Loucy (cell line): ENCODE measurements at regions not wholly inside any gene's neighbourhood (a gene's known extent, or its start where the extent isn't known, plus 50 kb on each side); places are given as distances from the start of the nearest gene placed in this dataset.

Experiments
- H2AFZ ChIP-seq: fragments of 200-600 bp; sonication (generic); 2 replicates; pipeline ENCODE4 v1.6.0; 2016; ENCODE audit warnings: antibody characterized with exemption, mild to moderate bottlenecking, low read length, moderate library complexity
- H3F3A ChIP-seq: fragments of 200-600 bp; 2 replicates; pipeline ENCODE4 v1.6.0; 2016; ENCODE audit warnings: antibody characterized with exemption, low read depth, mild to moderate bottlenecking
- H3K27me3 ChIP-seq: fragments of 200-600 bp; sonication (generic); 2 replicates; pipeline ENCODE4 v1.6.1; 2014; ENCODE audit warnings: low read length, mild to moderate bottlenecking; ENCODE audit not compliant: insufficient read depth, poor library complexity, severe bottlenecking
- H3K36me3 ChIP-seq: fragments of 200-600 bp; sonication (generic); 2 replicates; pipeline ENCODE4 v1.6.1; 2016; ENCODE audit warnings: low read length; ENCODE audit not compliant: insufficient read depth
- H3K4me1 ChIP-seq: fragments of 200-600 bp; sonication (generic); 2 replicates; pipeline ENCODE4 v1.5.1; 2014; ENCODE audit warnings: low read length, mild to moderate bottlenecking; ENCODE audit not compliant: insufficient read depth, poor library complexity, severe bottlenecking
- H3K4me2 ChIP-seq: fragments of 200-600 bp; sonication (generic); 2 replicates; pipeline ENCODE4 v1.6.0; 2014; ENCODE audit warnings: antibody characterized with exemption, low read length, low read depth, mild to moderate bottlenecking; ENCODE audit not compliant: poor library complexity, severe bottlenecking
- H3K4me3 ChIP-seq: fragments of 200-600 bp; sonication (generic); 2 replicates; pipeline ENCODE4 v1.5.1; 2014; ENCODE audit warnings: low read length, mild to moderate bottlenecking, mixed read lengths; ENCODE audit not compliant: poor library complexity, severe bottlenecking
- H3K79me2 ChIP-seq: fragments of 200-600 bp; sonication (generic); 2 replicates; pipeline ENCODE4 v1.6.1; 2014; ENCODE audit warnings: low read length; ENCODE audit not compliant: insufficient read depth
- H3K9ac ChIP-seq: fragments of 200-600 bp; sonication (generic); 2 replicates; pipeline ENCODE4 v1.6.0; 2014; ENCODE audit warnings: mild to moderate bottlenecking, low read depth, low read length, moderate library complexity; ENCODE audit not compliant: poor library complexity, severe bottlenecking
- H3K9me2 ChIP-seq: fragments of 200-600 bp; sonication (generic); replicated peaks from 2 replicates; pipeline ENCODE4 v1.6.1; 2016; ENCODE audit warnings: low read depth, low read length, mixed read lengths
- H3K9me3 ChIP-seq: fragments of 200-600 bp; sonication (generic); 2 replicates; pipeline ENCODE4 v1.6.1; 2014; ENCODE audit warnings: mild to moderate bottlenecking, antibody characterized with exemption, low read length, low read depth; ENCODE audit not compliant: insufficient read depth
- H4K20me1 ChIP-seq: fragments of 200-600 bp; sonication (generic); 2 replicates; pipeline ENCODE4 v1.6.0; 2014; ENCODE audit warnings: antibody characterized with exemption, low read length, mild to moderate bottlenecking; ENCODE audit not compliant: insufficient read depth, poor library complexity, severe bottlenecking
- EZH2phosphoT487 ChIP-seq: fragments of 200-600 bp; IDR thresholded peaks from 2 replicates; pipeline ENCODE4 v1.6.1; 2018; ENCODE audit warnings: antibody characterized with exemption, mild to moderate bottlenecking, moderate library complexity, borderline replicate concordance
- TF ChIP-seq, protein P1 (sequence below): fragments of 200-600 bp; sonication (generic); conservative IDR thresholded peaks from 2 replicates; pipeline ENCODE4 v1.5.1; 2014; ENCODE audit warnings: mild to moderate bottlenecking, antibody characterized with exemption, low read length

- no peaks in the 10 kb centered on the region for H4K20me1 ChIP-seq
- no peaks in the 10 kb centered on the region; the same call in 1 of the 2 replicates for H3K79me2 ChIP-seq
- TF ChIP-seq EZH2phosphoT487, result no peak
- TF ChIP-seq, protein P1, sequence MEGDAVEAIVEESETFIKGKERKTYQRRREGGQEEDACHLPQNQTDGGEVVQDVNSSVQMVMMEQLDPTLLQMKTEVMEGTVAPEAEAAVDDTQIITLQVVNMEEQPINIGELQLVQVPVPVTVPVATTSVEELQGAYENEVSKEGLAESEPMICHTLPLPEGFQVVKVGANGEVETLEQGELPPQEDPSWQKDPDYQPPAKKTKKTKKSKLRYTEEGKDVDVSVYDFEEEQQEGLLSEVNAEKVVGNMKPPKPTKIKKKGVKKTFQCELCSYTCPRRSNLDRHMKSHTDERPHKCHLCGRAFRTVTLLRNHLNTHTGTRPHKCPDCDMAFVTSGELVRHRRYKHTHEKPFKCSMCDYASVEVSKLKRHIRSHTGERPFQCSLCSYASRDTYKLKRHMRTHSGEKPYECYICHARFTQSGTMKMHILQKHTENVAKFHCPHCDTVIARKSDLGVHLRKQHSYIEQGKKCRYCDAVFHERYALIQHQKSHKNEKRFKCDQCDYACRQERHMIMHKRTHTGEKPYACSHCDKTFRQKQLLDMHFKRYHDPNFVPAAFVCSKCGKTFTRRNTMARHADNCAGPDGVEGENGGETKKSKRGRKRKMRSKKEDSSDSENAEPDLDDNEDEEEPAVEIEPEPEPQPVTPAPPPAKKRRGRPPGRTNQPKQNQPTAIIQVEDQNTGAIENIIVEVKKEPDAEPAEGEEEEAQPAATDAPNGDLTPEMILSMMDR, result no peak
- no peak overlapping the region for H3K4me3 ChIP-seq
- H3K4me2 ChIP-seq, result no peak overlapping the region
- peaks cover 43% of the 10 kb centered on the region for H3K36me3 ChIP-seq
- H3K9me2 ChIP-seq, result no peaks in the 10 kb centered on the region
- no peak overlapping the region for H2AFZ ChIP-seq
- H3K4me1 ChIP-seq, result no peaks in the 10 kb centered on the region
- no peaks in the 10 kb centered on the region for H3K27me3 ChIP-seq
- H3F3A ChIP-seq, result no peaks in the 10 kb centered on the region
- no peak overlapping the region for H3K9ac ChIP-seq
- no peaks in the 10 kb centered on the region; the same call in 1 of the 2 replicates for H3K9me3 ChIP-seq
These were observed 91.8 kb upstream of the TMEM168 start for GRCh38 chr7:112882022-112882421.

- Histone ChIP-seq H3K4me3 (no peak overlapping the region), H3K4me1 (no peaks in the 10 kb centered on the region), H3K36me3 (peaks cover 42% of the 10 kb centered on the region), H3K9ac (no peak overlapping the region), H3K9me2 (no peaks in the 10 kb centered on the region), H3F3A (no peaks in the 10 kb centered on the region), H3K9me3 (no peaks in the 10 kb centered on the region; the same call in 1 of the 2 replicates), H2AFZ (no peak overlapping the region), H3K4me2 (no peak overlapping the region), H3K79me2 (no peaks in the 10 kb centered on the region; the same call in 1 of the 2 replicates), H3K27me3 (no peaks in the 10 kb centered on the region), H4K20me1 (no peaks in the 10 kb centered on the region)
- no peak for TF ChIP-seq EZH2phosphoT487
- TF ChIP-seq, protein P1, result no peak
These were observed 90.7 kb upstream of the TMEM168 start for GRCh38 chr7:112880818-112881418.

GRCh38 chr7:112877691-112878460 lies 87.7 kb upstream of the TMEM168 start:
- Histone ChIP-seq H3K79me2 (peaks cover 12% of the 10 kb centered on the region; the same call in 1 of the 2 replicates), H3K4me2 (no peak overlapping the region), H2AFZ (no peak overlapping the region), H3K27me3 (no peaks in the 10 kb centered on the region), H3K9me3 (no peaks in the 10 kb centered on the region), H3K4me3 (no peak overlapping the region), H4K20me1 (peaks cover 8% of the 10 kb centered on the region), H3K36me3 (peaks cover 19% of the 10 kb centered on the region), H3F3A (no peaks in the 10 kb centered on the region), H3K4me1 (no peaks in the 10 kb centered on the region), H3K9ac (no peak overlapping the region), H3K9me2 (no peaks in the 10 kb centered on the region)
- no peak for TF ChIP-seq EZH2phosphoT487
- TF ChIP-seq, protein P1, result no peak
